GM12878 (cell line): ENCODE measurements at regions not wholly inside any gene's neighbourhood (a gene's known extent, or its start where the extent isn't known, plus 50 kb on each side); places are given as distances from the start of the nearest gene placed in this dataset.

ENCODE experiments used
- ATAC-seq: fragments of 200-7000 bp; cut with Tn5 transposase; 3 replicates; pipeline ENCODE4 v1.9.1; 2020; ENCODE audit warnings: mild to moderate bottlenecking, moderate library complexity
- BruUV-seq: library from RNA; stranded (reverse); fragments of 400-500 nt; replicated peaks from 2 replicates; lab custom pipeline; 2021; lab: Mats Ljungman, UMichigan
- CTCF ChIA-PET: fragments of 300-600 bp; sonication (Branson Sonifier 250); formaldehyde crosslinking; extraction: SDS; loops from one replicate; lab custom pipeline; 2021; ENCODE audit warnings: inconsistent platforms; lab: Yijun Ruan, JAX
- POLR2A ChIA-PET: fragments of 350-600 bp; formaldehyde crosslinking; extraction: SDS; loops from one replicate; lab custom pipeline; 2021; ENCODE audit warnings: inconsistent platforms; lab: Charles Lee
- RAD21 ChIA-PET: fragments of 300-600 bp; sonication (Branson Sonifier 250); formaldehyde crosslinking; loops from one replicate; lab custom pipeline; 2023; ENCODE audit warnings: antibody characterized with exemption; ENCODE audit not compliant: unreplicated experiment; lab: Charles Lee
- SMC1A ChIA-PET: fragments of 300-600 bp; sonication (Branson Sonifier 250); formaldehyde crosslinking; loops from one replicate; lab custom pipeline; 2023; ENCODE audit not compliant: unreplicated experiment, uncharacterized antibody; lab: Charles Lee
- DNase-seq: peaks from one replicate; pipeline ENCODE4 v3.0.0-alpha.2; 2011; ENCODE audit warnings: low read depth, low spot score
- FAIRE-seq: peaks from 3 replicates; lab custom pipeline; 2011; peaks lifted over from hg19 to GRCh38; lab: Jason Lieb, UNC
- H2AFZ ChIP-seq: 2 replicates; pipeline ENCODE4 v1.6.0; 2011; ENCODE audit warnings: low read depth, low read length, control low read depth; ENCODE audit not compliant: control insufficient read depth
- H3K27ac ChIP-seq: 2 replicates; pipeline ENCODE4 v1.5.1; 2011; ENCODE audit warnings: control low read depth; ENCODE audit not compliant: control insufficient read depth, insufficient read depth
- H3K27me3 ChIP-seq, 2 experiments: replicated peaks in 1 of 2; 2 replicates each; pipeline versions ENCODE4 v1.6.0 to v1.6.1; 2011; ENCODE audit warnings: low read length in 1 of 2; ENCODE audit not compliant: control insufficient read depth in 2 of 2, insufficient read depth in 2 of 2
- H3K36me3 ChIP-seq, 2 experiments: 2 replicates each; pipeline ENCODE4 v1.5.1; 2011; ENCODE audit warnings: low read length in 1 of 2; ENCODE audit not compliant: control insufficient read depth in 2 of 2, insufficient read depth in 2 of 2
- H3K4me1 ChIP-seq: 2 replicates; pipeline ENCODE4 v1.6.1; 2011; ENCODE audit warnings: mild to moderate bottlenecking, low read length, moderate library complexity, mixed read lengths; ENCODE audit not compliant: control insufficient read depth, insufficient read depth
- H3K4me2 ChIP-seq: 2 replicates; pipeline ENCODE4 v1.6.0; 2011; ENCODE audit warnings: control low read depth; ENCODE audit not compliant: control insufficient read depth, insufficient read depth
- H3K4me3 ChIP-seq: fragments of 200-600 bp; sonication (generic); 2 replicates; pipeline ENCODE4 v1.5.1; 2016
- H3K79me2 ChIP-seq: 2 replicates; pipeline ENCODE4 v1.6.0; 2011; ENCODE audit warnings: low read length; ENCODE audit not compliant: control insufficient read depth, insufficient read depth
- H3K9ac ChIP-seq: 2 replicates; pipeline ENCODE4 v1.8.0; 2011; ENCODE audit warnings: low read length, control low read depth, mixed read lengths; ENCODE audit not compliant: control insufficient read depth, insufficient read depth
- H3K9me3 ChIP-seq: replicated peaks from 3 replicates; pipeline ENCODE4 v1.5.1; 2011; ENCODE audit warnings: mild to moderate bottlenecking, low read length; ENCODE audit not compliant: control insufficient read depth, insufficient read depth
- H4K20me1 ChIP-seq: 2 replicates; pipeline ENCODE4 v1.6.0; 2011; ENCODE audit not compliant: control insufficient read depth, insufficient read depth
- ATF7 ChIP-seq: fragments of 450-650 bp; IDR thresholded peaks from 2 replicates; pipeline ENCODE4 v1.6.1; 2016; ENCODE audit warnings: low read depth, mild to moderate bottlenecking
- BCL11A ChIP-seq: IDR thresholded peaks from 2 replicates; pipeline ENCODE4 v1.6.1; 2011; ENCODE audit warnings: low read depth, low read length
- CBX3 ChIP-seq: fragments of 200-600 bp; sonication (generic); IDR thresholded peaks from 2 replicates; pipeline ENCODE4 v1.6.1; 2016; ENCODE audit warnings: low read depth, borderline replicate concordance
- E2F8 ChIP-seq: fragments of 450-650 bp; IDR thresholded peaks from 2 replicates; pipeline ENCODE4 v1.6.1; 2018; ENCODE audit warnings: mild to moderate bottlenecking, low read depth, moderate library complexity; ENCODE audit not compliant: partially characterized antibody
- PAX8 ChIP-seq: fragments of 450-650 bp; IDR thresholded peaks from 2 replicates; pipeline ENCODE4 v1.6.1; 2017; ENCODE audit warnings: mild to moderate bottlenecking, moderate library complexity
- SIX5 ChIP-seq: IDR thresholded peaks from 2 replicates; pipeline ENCODE4 v1.6.1; 2011; ENCODE audit warnings: mild to moderate bottlenecking, low read depth, low read length, moderate library complexity; ENCODE audit not compliant: severe bottlenecking
- SP1 ChIP-seq: IDR thresholded peaks from one replicate; pipeline ENCODE4 v1.6.1; 2011; ENCODE audit warnings: low read depth, low read length
- SREBF1 ChIP-seq: IDR thresholded peaks from 2 replicates; pipeline ENCODE4 v1.6.1; 2012; ENCODE audit warnings: mild to moderate bottlenecking, low read length
- TCF3 ChIP-seq: IDR thresholded peaks from 2 replicates; pipeline ENCODE4 v1.6.1; 2012; ENCODE audit warnings: low read depth, mild to moderate bottlenecking, low read length, borderline replicate concordance; ENCODE audit not compliant: insufficient read depth
- WGBS: methylation state at CpG from one replicate; pipeline ENCODE4 v1.1.6; 2016; ENCODE audit warnings: low lambda C conversion rate; ENCODE audit not compliant: insufficient replicate concordance, insufficient coverage; ENCODE audit errors: missing lambda C conversion rate; 5-methylcytosine and 5-hydroxymethylcytosine counted together
- in situ Hi-C: fragments of 300-500 bp; cut with MboI; formaldehyde crosslinking; loops from 9 replicates; pipeline ENCODE4 v1.14.3; 2018; ENCODE audit warnings: mixed read lengths
- intact Hi-C: fragments of 100-400 bp; cut with micrococcal nuclease; formaldehyde crosslinking; loops from one replicate; pipeline ENCODE4 v1.14.2; 2022; ENCODE audit not compliant: unreplicated experiment
- TF ChIP-seq, protein P1 (sequence below): fragments of 450-650 bp; IDR thresholded peaks from 2 replicates; pipeline ENCODE4 v1.6.1; 2014; ENCODE audit warnings: mild to moderate bottlenecking
- TF ChIP-seq, protein P2 (sequence below): fragments of 450-650 bp; formaldehyde crosslinking; IDR thresholded peaks from 2 replicates; pipeline ENCODE4 v1.5.0; 2022; ENCODE audit warnings: mild to moderate bottlenecking, missing genetic modification characterization

GRCh38 chr17:55652114-55652823, 70.4 kb downstream of the TMEM100 start (continued):
- TF ChIP-seq E2F8 (no peak), BCL11A (no peak)
- TF ChIP-seq, protein P1, sequence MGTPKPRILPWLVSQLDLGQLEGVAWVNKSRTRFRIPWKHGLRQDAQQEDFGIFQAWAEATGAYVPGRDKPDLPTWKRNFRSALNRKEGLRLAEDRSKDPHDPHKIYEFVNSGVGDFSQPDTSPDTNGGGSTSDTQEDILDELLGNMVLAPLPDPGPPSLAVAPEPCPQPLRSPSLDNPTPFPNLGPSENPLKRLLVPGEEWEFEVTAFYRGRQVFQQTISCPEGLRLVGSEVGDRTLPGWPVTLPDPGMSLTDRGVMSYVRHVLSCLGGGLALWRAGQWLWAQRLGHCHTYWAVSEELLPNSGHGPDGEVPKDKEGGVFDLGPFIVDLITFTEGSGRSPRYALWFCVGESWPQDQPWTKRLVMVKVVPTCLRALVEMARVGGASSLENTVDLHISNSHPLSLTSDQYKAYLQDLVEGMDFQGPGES: no peak

DNA sequence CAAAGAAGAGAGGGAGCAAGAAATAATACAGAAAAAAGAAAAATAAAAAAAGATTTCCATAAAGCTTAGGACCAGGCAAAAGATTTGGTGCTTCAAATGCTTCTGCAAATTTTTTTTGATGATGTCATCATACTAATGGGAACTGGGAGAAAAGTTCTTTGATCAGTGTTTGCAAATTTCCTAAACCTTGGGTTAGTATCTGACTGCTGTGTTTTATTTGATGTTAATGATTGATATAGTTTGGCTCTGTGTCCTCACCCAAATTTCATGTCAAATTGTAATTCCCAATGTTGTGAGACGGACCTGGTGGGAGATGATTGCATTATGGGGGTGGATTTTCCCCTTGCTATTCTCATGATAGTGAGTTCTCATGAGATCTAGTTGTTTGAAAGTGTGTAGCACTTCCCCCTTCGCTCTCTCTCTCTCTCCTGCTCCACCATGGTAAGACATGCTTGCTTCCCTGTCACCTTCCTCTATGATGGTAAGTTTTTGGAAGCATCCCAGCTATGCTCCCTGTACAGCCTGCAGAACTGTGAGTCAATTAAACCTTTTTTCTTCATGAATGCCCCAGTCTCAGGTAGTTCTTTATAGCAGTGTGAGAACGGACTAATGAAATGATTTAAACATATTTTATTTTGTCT, 72.6 kb downstream of the TMEM100 start:
- Histone ChIP-seq H2AFZ (no peak overlapping the region), H3K4me2 (no peak overlapping the region), H3K9me3 (no peaks in the 10 kb centered on the region), H4K20me1 (no peaks in the 10 kb centered on the region), H3K36me3 (no peaks in the 10 kb centered on the region), H3K27me3 (no peaks in the 10 kb centered on the region; a peak in 1 of 4 replicates), H3K79me2 (no peaks in the 10 kb centered on the region), H3K4me3 (no peak overlapping the region), H3K27ac (no peak overlapping the region), H3K4me1 (no peaks in the 10 kb centered on the region), H3K9ac (no peak overlapping the region)
- DNase-seq (no peak), ATAC-seq (no peak), FAIRE-seq (no peak)
- intact Hi-C loops (no loop called here), in situ Hi-C loops (no loop called here)
- no peak for TF ChIP-seq CBX3
- TF ChIP-seq SP1: no peak
- TF ChIP-seq, protein P2, sequence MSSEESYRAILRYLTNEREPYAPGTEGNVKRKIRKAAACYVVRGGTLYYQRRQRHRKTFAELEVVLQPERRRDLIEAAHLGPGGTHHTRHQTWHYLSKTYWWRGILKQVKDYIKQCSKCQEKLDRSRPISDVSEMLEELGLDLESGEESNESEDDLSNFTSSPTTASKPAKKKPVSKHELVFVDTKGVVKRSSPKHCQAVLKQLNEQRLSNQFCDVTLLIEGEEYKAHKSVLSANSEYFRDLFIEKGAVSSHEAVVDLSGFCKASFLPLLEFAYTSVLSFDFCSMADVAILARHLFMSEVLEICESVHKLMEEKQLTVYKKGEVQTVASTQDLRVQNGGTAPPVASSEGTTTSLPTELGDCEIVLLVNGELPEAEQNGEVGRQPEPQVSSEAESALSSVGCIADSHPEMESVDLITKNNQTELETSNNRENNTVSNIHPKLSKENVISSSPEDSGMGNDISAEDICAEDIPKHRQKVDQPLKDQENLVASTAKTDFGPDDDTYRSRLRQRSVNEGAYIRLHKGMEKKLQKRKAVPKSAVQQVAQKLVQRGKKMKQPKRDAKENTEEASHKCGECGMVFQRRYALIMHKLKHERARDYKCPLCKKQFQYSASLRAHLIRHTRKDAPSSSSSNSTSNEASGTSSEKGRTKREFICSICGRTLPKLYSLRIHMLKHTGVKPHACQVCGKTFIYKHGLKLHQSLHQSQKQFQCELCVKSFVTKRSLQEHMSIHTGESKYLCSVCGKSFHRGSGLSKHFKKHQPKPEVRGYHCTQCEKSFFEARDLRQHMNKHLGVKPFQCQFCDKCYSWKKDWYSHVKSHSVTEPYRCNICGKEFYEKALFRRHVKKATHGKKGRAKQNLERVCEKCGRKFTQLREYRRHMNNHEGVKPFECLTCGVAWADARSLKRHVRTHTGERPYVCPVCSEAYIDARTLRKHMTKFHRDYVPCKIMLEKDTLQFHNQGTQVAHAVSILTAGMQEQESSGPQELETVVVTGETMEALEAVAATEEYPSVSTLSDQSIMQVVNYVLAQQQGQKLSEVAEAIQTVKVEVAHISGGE (CRISPR knock-in tag): no peak
- no peak for TF ChIP-seq SIX5
- no peak for TF ChIP-seq TCF3
- no peak for TF ChIP-seq PAX8
- peak; percentile 81 for TF ChIP-seq ATF7
- TF ChIP-seq SREBF1: no peak
- SMC1A ChIA-PET: no interaction called here
- RAD21 ChIA-PET: no interaction called here
- BruUV-seq: no TSS peak
- POLR2A ChIA-PET: no interaction called here
- WGBS: 0% methylated on average over 3 of the region's 3 CpGs
- CTCF ChIA-PET: no interaction called here
